ENCODE measurements at regions not wholly inside any gene's neighbourhood (a gene's known extent, or its start where the extent isn't known, plus 50 kb on each side); places are given as distances from the start of the nearest gene placed in this dataset.

- no peaks in the 10 kb centered on the region for H3K9me3 ChIP-seq (ENCODE audit: low read length)
- H3K4me1 ChIP-seq (ENCODE audit: insufficient read depth, low read length) = peaks cover 10% of the 10 kb centered on the region
- no peak overlapping the region for H3K4me3 ChIP-seq (ENCODE audit: low read depth in 1 of 2, low read length in 2 of 2)
- no peak overlapping the region for H3K27ac ChIP-seq (ENCODE audit: low read depth, low read length)
- no peaks in the 10 kb centered on the region for H3K27me3 ChIP-seq (ENCODE audit: control insufficient read depth in 1 of 2, insufficient read depth in 2 of 2, low read length in 2 of 2)
- no peaks in the 10 kb centered on the region for H3K36me3 ChIP-seq (ENCODE audit: insufficient read depth, low read length)
- no peak overlapping the region for H3K9ac ChIP-seq (ENCODE audit: low read length)
Observed at GRCh38 chr3:69527498-69527897, 141.6 kb upstream of the FRMD4B start.

- Histone ChIP-seq H3K36me3 (ENCODE audit: insufficient read depth, low read length) (no peaks in the 10 kb centered on the region), H3K4me3 (ENCODE audit: low read depth in 1 of 2, low read length in 2 of 2) (no peak overlapping the region), H3K27me3 (ENCODE audit: control insufficient read depth in 1 of 2, insufficient read depth in 2 of 2, low read length in 2 of 2) (no peaks in the 10 kb centered on the region), H3K9me3 (ENCODE audit: low read length) (no peaks in the 10 kb centered on the region), H3K4me1 (ENCODE audit: insufficient read depth, low read length) (no peaks in the 10 kb centered on the region), H3K27ac (ENCODE audit: low read depth, low read length) (no peak overlapping the region), H3K9ac (ENCODE audit: low read length) (no peak overlapping the region)
Observed at GRCh38 chr3:69524816-69525215, 138.9 kb upstream of the FRMD4B start.

- H3K36me3 ChIP-seq (ENCODE audit: insufficient read depth, low read length) = no peaks in the 10 kb centered on the region
- H3K4me1 ChIP-seq (ENCODE audit: insufficient read depth, low read length) = no peaks in the 10 kb centered on the region
- no peak overlapping the region for H3K9ac ChIP-seq (ENCODE audit: low read length)
- H3K4me3 ChIP-seq (ENCODE audit: low read depth in 1 of 2, low read length in 2 of 2) = no peak overlapping the region
- H3K9me3 ChIP-seq (ENCODE audit: low read length) = no peaks in the 10 kb centered on the region
- H3K27me3 ChIP-seq (ENCODE audit: control insufficient read depth in 1 of 2, insufficient read depth in 2 of 2, low read length in 2 of 2) = no peaks in the 10 kb centered on the region
- no peak overlapping the region for H3K27ac ChIP-seq (ENCODE audit: low read depth, low read length)
Observed at GRCh38 chr3:69521286-69521685, 135.4 kb upstream of the FRMD4B start.

GRCh38 chr3:69511361-69511760 lies 125.5 kb upstream of the FRMD4B start:
- no peaks in the 10 kb centered on the region for H3K36me3 ChIP-seq (ENCODE audit: insufficient read depth, low read length)
- H3K9me3 ChIP-seq (ENCODE audit: low read length) = no peaks in the 10 kb centered on the region
- no peaks in the 10 kb centered on the region for H3K27me3 ChIP-seq (ENCODE audit: control insufficient read depth in 1 of 2, insufficient read depth in 2 of 2, low read length in 2 of 2)
- peaks cover 8% of the 10 kb centered on the region for H3K4me1 ChIP-seq (ENCODE audit: insufficient read depth, low read length)
- no peak overlapping the region for H3K27ac ChIP-seq (ENCODE audit: low read depth, low read length)
- H3K4me3 ChIP-seq (ENCODE audit: low read depth in 1 of 2, low read length in 2 of 2) = no peak overlapping the region
- H3K9ac ChIP-seq (ENCODE audit: low read length) = no peak overlapping the region

- Histone ChIP-seq H3K4me3 (ENCODE audit: low read depth in 1 of 2, low read length in 2 of 2) (no peak overlapping the region), H3K36me3 (ENCODE audit: insufficient read depth, low read length) (no peaks in the 10 kb centered on the region), H3K4me1 (ENCODE audit: insufficient read depth, low read length) (peaks cover 8% of the 10 kb centered on the region), H3K9ac (ENCODE audit: low read length) (no peak overlapping the region), H3K9me3 (ENCODE audit: low read length) (no peaks in the 10 kb centered on the region), H3K27me3 (ENCODE audit: control insufficient read depth in 1 of 2, insufficient read depth in 2 of 2, low read length in 2 of 2) (no peaks in the 10 kb centered on the region), H3K27ac (ENCODE audit: low read depth, low read length) (no peak overlapping the region)
Observed at GRCh38 chr3:69510481-69511030, 124.7 kb upstream of the FRMD4B start.

GRCh38 chr3:69509288-69509687 lies 123.4 kb upstream of the FRMD4B start:
- Histone ChIP-seq H3K4me3 (ENCODE audit: low read depth in 1 of 2, low read length in 2 of 2) (no peak overlapping the region), H3K9me3 (ENCODE audit: low read length) (no peaks in the 10 kb centered on the region), H3K27me3 (ENCODE audit: control insufficient read depth in 1 of 2, insufficient read depth in 2 of 2, low read length in 2 of 2) (no peaks in the 10 kb centered on the region), H3K9ac (ENCODE audit: low read length) (no peak overlapping the region), H3K4me1 (ENCODE audit: insufficient read depth, low read length) (peaks cover 8% of the 10 kb centered on the region), H3K27ac (ENCODE audit: low read depth, low read length) (no peak overlapping the region), H3K36me3 (ENCODE audit: insufficient read depth, low read length) (no peaks in the 10 kb centered on the region)

- Histone ChIP-seq H3K27ac (ENCODE audit: low read depth, low read length) (no peak overlapping the region), H3K4me1 (ENCODE audit: insufficient read depth, low read length) (peaks cover 7% of the 10 kb centered on the region), H3K9ac (ENCODE audit: low read length) (no peak overlapping the region), H3K4me3 (ENCODE audit: low read depth in 1 of 2, low read length in 2 of 2) (no peak overlapping the region), H3K27me3 (ENCODE audit: control insufficient read depth in 1 of 2, insufficient read depth in 2 of 2, low read length in 2 of 2) (no peaks in the 10 kb centered on the region), H3K9me3 (ENCODE audit: low read length) (no peaks in the 10 kb centered on the region), H3K36me3 (ENCODE audit: insufficient read depth, low read length) (no peaks in the 10 kb centered on the region)
Observed at GRCh38 chr3:69505770-69506407, 120.0 kb upstream of the FRMD4B start.

- Histone ChIP-seq H3K27me3 (ENCODE audit: control insufficient read depth in 1 of 2, insufficient read depth in 2 of 2, low read length in 2 of 2) (no peaks in the 10 kb centered on the region), H3K27ac (ENCODE audit: low read depth, low read length) (no peak overlapping the region), H3K9ac (ENCODE audit: low read length) (no peak overlapping the region), H3K9me3 (ENCODE audit: low read length) (no peaks in the 10 kb centered on the region), H3K36me3 (ENCODE audit: insufficient read depth, low read length) (no peaks in the 10 kb centered on the region), H3K4me3 (ENCODE audit: low read depth in 1 of 2, low read length in 2 of 2) (no peak overlapping the region), H3K4me1 (ENCODE audit: insufficient read depth, low read length) (no peaks in the 10 kb centered on the region)
Observed at GRCh38 chr3:69504232-69504631, 118.3 kb upstream of the FRMD4B start.

- H3K9ac ChIP-seq (ENCODE audit: low read length) = no peak overlapping the region
- H3K36me3 ChIP-seq (ENCODE audit: insufficient read depth, low read length) = no peaks in the 10 kb centered on the region
- H3K4me1 ChIP-seq (ENCODE audit: insufficient read depth, low read length) = no peaks in the 10 kb centered on the region
- H3K27me3 ChIP-seq (ENCODE audit: control insufficient read depth in 1 of 2, insufficient read depth in 2 of 2, low read length in 2 of 2) = no peaks in the 10 kb centered on the region
- no peak overlapping the region for H3K27ac ChIP-seq (ENCODE audit: low read depth, low read length)
- no peaks in the 10 kb centered on the region for H3K9me3 ChIP-seq (ENCODE audit: low read length)
- no peak overlapping the region for H3K4me3 ChIP-seq (ENCODE audit: low read depth in 1 of 2, low read length in 2 of 2)
Observed at GRCh38 chr3:69500604-69501003, 114.7 kb upstream of the FRMD4B start.

- Histone ChIP-seq H3K4me3 (ENCODE audit: low read depth in 1 of 2, low read length in 2 of 2) (no peak overlapping the region), H3K4me1 (ENCODE audit: insufficient read depth, low read length) (no peaks in the 10 kb centered on the region), H3K9me3 (ENCODE audit: low read length) (no peaks in the 10 kb centered on the region), H3K27ac (ENCODE audit: low read depth, low read length) (no peak overlapping the region), H3K9ac (ENCODE audit: low read length) (no peak overlapping the region), H3K36me3 (ENCODE audit: insufficient read depth, low read length) (no peaks in the 10 kb centered on the region), H3K27me3 (ENCODE audit: control insufficient read depth in 1 of 2, insufficient read depth in 2 of 2, low read length in 2 of 2) (no peaks in the 10 kb centered on the region)
Observed at GRCh38 chr3:69499899-69500421, 114.1 kb upstream of the FRMD4B start.

- Histone ChIP-seq H3K4me1 (ENCODE audit: insufficient read depth, low read length) (no peaks in the 10 kb centered on the region), H3K9ac (ENCODE audit: low read length) (no peak overlapping the region), H3K36me3 (ENCODE audit: insufficient read depth, low read length) (no peaks in the 10 kb centered on the region), H3K9me3 (ENCODE audit: low read length) (no peaks in the 10 kb centered on the region), H3K27ac (ENCODE audit: low read depth, low read length) (no peak overlapping the region), H3K4me3 (ENCODE audit: low read depth in 1 of 2, low read length in 2 of 2) (no peak overlapping the region), H3K27me3 (ENCODE audit: control insufficient read depth in 1 of 2, insufficient read depth in 2 of 2, low read length in 2 of 2) (no peaks in the 10 kb centered on the region)
Observed at GRCh38 chr3:69499422-69499821, 113.5 kb upstream of the FRMD4B start.

GRCh38 chr3:69496856-69497255 lies 111.0 kb upstream of the FRMD4B start:
- H3K36me3 ChIP-seq (ENCODE audit: insufficient read depth, low read length) = no peaks in the 10 kb centered on the region
- H3K9me3 ChIP-seq (ENCODE audit: low read length) = no peaks in the 10 kb centered on the region
- H3K9ac ChIP-seq (ENCODE audit: low read length) = no peak overlapping the region
- no peaks in the 10 kb centered on the region for H3K4me1 ChIP-seq (ENCODE audit: insufficient read depth, low read length)
- no peaks in the 10 kb centered on the region for H3K27me3 ChIP-seq (ENCODE audit: control insufficient read depth in 1 of 2, insufficient read depth in 2 of 2, low read length in 2 of 2)
- no peak overlapping the region for H3K4me3 ChIP-seq (ENCODE audit: low read depth in 1 of 2, low read length in 2 of 2)
- no peak overlapping the region for H3K27ac ChIP-seq (ENCODE audit: low read depth, low read length)

All from muscle layer of colon (tissue), 2 donors.